ENCODE measurements at regions not wholly inside any gene's neighbourhood (a gene's known extent, or its start where the extent isn't known, plus 50 kb on each side); places are given as distances from the start of the nearest gene placed in this dataset.

DNA sequence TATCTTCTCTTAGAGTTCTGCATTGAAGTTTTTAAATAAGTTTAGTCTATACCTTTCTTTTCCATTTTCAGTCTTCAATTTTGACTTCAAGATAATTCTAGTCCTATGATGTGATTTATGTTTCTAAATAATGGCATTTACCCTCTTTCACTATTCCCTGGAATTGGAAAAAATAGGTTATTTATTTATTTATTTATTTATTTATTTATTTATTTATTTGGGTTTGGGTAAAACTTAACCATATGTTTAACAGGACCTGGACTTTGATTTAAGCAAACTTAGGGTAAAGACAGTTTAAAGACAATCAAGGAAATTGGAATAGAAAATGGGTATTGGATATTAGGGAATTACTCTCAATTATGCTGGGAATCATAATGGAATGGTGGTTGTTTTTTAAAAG is 182.1 kb downstream of the RPIA start:
- TF ChIP-seq CTCF (IDR thresholded peaks at IDR 0.05): no peak
- no peak for TF ChIP-seq EP300 (IDR thresholded peaks at IDR 0.05)
- TF ChIP-seq POLR2A (IDR thresholded peaks at IDR 0.05): no peak
- TF ChIP-seq POLR2AphosphoS5 (IDR thresholded peaks at IDR 0.05): no peak
